ENCODE measurements at regions not wholly inside any gene's neighbourhood (a gene's known extent, or its start where the extent isn't known, plus 50 kb on each side); places are given as distances from the start of the nearest gene placed in this dataset.
"Not testable (repeated sequence)": the region's sequence is repeated elsewhere in the genome, so short reads cannot be mapped to it uniquely, and the experiment has no call there.

DNA sequence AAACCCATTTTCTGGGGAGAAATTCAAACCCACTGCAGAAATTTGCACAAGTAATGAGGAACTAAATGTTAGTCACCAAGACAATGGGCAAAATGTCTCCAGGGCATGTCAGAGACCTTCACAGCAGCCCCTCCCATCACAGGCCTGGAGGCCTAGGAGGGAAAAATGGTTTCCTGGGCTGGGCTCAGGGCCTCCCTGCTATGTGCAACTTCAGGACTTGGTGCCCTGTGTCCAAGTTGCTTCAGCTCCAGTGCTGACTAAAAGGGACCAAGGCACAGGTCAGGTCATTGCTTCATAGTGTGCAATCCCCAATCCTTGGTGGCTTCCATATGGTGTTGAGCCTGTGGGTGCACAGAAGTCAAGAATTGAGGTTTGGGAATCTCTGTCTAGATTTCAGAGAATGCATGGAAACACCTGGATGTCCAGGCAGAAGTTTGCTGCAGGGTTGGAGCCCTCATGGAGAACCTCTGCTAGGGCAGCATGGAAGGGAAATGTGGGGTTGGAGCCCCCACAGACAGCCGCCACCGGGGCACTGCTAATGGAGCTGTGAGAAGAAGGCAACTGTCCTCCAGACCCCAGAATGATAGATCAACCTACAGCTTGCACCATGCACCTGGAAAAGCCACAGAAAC, 358.2 kb upstream of the C1orf174 start:
- H3K27me3 ChIP-seq (ENCODE audit: control insufficient read depth, insufficient read depth, low read length); H3K9ac ChIP-seq (ENCODE audit: low read length); H3K27ac ChIP-seq (ENCODE audit: low read length); H3K36me3 ChIP-seq (ENCODE audit: control insufficient read depth, low read depth, low read length); H3K4me1 ChIP-seq (ENCODE audit: control insufficient read depth, low read depth, low read length); H3K4me3 ChIP-seq (ENCODE audit: low read length): not testable (repeated sequence)
- peaks cover 13% of the 10 kb centered on the region for H3K9me3 ChIP-seq (ENCODE audit: control insufficient read depth, low read depth, low read length)

DNA sequence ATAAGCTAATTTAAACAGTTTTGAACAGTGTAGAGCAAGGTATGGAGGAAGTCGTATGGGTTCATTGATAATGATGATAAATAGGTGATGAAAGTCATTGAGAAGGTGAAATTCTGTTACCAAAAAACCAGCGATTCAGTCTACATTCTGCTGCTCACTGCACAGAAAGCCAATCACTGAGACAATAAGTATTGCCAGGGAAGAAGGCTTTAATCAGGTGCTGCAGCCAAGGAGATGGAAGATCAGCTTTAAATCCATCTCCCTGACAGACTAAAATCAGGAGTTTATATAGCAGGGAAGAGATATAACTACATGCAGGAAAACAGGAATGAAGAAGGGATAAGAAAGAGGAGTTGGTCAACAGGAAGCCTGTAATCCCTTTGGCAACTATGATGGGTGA, 361.3 kb upstream of the C1orf174 start:
- H3K4me1 ChIP-seq (ENCODE audit: control insufficient read depth, low read depth, low read length), result no peaks in the 10 kb centered on the region
- no peak overlapping the region for H3K4me3 ChIP-seq (ENCODE audit: low read length)
- H3K27ac ChIP-seq (ENCODE audit: low read length), result no peak overlapping the region
- no peaks in the 10 kb centered on the region for H3K36me3 ChIP-seq (ENCODE audit: control insufficient read depth, low read depth, low read length)
- no peaks in the 10 kb centered on the region for H3K27me3 ChIP-seq (ENCODE audit: control insufficient read depth, insufficient read depth, low read length)
- H3K9me3 ChIP-seq (ENCODE audit: control insufficient read depth, low read depth, low read length), result peaks cover 13% of the 10 kb centered on the region
- no peak overlapping the region for H3K9ac ChIP-seq (ENCODE audit: low read length)

DNA sequence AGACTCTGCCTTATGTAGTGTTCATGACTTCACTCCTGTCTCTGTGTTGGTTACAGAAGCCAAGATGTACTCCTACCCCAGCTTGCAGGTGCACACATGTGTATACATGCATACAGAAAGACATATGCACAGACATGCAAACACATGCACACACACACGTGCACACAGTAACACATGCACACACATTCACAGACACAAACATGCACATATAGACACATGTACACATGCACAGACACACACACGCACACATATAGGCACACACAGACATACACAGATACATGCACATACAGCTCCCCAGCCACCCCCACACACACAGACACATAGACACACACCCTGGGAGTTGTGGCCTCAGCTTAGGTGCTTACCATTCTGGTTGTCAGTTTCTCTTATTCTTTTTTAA, 362.6 kb upstream of the C1orf174 start:
- no peaks in the 10 kb centered on the region for H3K27me3 ChIP-seq (ENCODE audit: control insufficient read depth, insufficient read depth, low read length)
- H3K4me3 ChIP-seq (ENCODE audit: low read length), result no peak overlapping the region
- H3K27ac ChIP-seq (ENCODE audit: low read length), result no peak overlapping the region
- no peaks in the 10 kb centered on the region for H3K36me3 ChIP-seq (ENCODE audit: control insufficient read depth, low read depth, low read length)
- peaks cover 13% of the 10 kb centered on the region for H3K9me3 ChIP-seq (ENCODE audit: control insufficient read depth, low read depth, low read length)
- H3K9ac ChIP-seq (ENCODE audit: low read length), result no peak overlapping the region
- no peaks in the 10 kb centered on the region for H3K4me1 ChIP-seq (ENCODE audit: control insufficient read depth, low read depth, low read length)

DNA sequence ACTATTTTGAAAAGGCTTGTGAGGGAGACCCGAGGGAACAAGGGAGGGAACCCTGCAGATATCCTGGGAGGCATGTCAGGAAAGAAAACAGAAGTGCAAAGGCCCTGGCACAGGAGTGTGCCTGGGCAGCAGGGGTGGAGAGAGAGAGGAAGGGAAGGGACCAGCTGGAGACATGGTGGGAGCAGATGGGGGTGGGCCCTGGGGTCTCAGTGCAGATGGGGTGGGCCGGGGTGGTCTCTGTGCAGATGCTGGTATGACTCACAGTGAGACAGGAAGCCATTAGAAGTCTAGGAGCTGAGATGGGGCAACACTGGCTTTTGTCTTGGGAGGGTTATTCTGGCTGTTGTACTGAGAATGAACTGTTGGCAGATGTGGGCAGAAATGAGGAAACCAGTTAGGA, 363.6 kb upstream of the C1orf174 start:
- Histone ChIP-seq H3K9me3 (ENCODE audit: control insufficient read depth, low read depth, low read length) (peaks cover 10% of the 10 kb centered on the region), H3K4me1 (ENCODE audit: control insufficient read depth, low read depth, low read length) (no peaks in the 10 kb centered on the region), H3K27me3 (ENCODE audit: control insufficient read depth, insufficient read depth, low read length) (no peaks in the 10 kb centered on the region), H3K4me3 (ENCODE audit: low read length) (no peak overlapping the region), H3K36me3 (ENCODE audit: control insufficient read depth, low read depth, low read length) (no peaks in the 10 kb centered on the region), H3K9ac (ENCODE audit: low read length) (no peak overlapping the region), H3K27ac (ENCODE audit: low read length) (no peak overlapping the region)

DNA sequence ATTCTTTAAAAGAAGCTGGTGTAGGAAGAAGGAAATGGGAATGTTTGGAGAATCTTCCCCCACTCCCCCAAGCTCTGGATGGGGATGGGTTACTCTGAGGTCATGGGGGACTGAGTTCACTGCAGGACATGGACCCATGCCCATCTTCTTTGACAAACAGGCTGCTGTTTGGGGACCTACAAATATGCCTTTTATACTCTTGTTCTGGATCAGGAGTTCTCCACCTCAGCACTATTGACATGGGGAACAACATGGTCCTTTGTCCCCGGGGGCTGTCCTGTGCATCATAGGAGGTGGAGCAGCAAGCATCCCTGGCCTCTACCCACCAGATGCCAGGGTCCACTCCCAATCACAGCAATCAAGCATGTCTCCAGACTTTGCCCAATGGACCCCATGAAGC, 365.8 kb upstream of the C1orf174 start:
- H3K27me3 ChIP-seq (ENCODE audit: control insufficient read depth, insufficient read depth, low read length), result no peaks in the 10 kb centered on the region
- H3K4me3 ChIP-seq (ENCODE audit: low read length), result no peak overlapping the region
- H3K4me1 ChIP-seq (ENCODE audit: control insufficient read depth, low read depth, low read length), result peaks cover 8% of the 10 kb centered on the region
- H3K9me3 ChIP-seq (ENCODE audit: control insufficient read depth, low read depth, low read length), result no peaks in the 10 kb centered on the region
- H3K9ac ChIP-seq (ENCODE audit: low read length), result no peak overlapping the region
- no peak overlapping the region for H3K27ac ChIP-seq (ENCODE audit: low read length)
- H3K36me3 ChIP-seq (ENCODE audit: control insufficient read depth, low read depth, low read length), result no peaks in the 10 kb centered on the region

DNA sequence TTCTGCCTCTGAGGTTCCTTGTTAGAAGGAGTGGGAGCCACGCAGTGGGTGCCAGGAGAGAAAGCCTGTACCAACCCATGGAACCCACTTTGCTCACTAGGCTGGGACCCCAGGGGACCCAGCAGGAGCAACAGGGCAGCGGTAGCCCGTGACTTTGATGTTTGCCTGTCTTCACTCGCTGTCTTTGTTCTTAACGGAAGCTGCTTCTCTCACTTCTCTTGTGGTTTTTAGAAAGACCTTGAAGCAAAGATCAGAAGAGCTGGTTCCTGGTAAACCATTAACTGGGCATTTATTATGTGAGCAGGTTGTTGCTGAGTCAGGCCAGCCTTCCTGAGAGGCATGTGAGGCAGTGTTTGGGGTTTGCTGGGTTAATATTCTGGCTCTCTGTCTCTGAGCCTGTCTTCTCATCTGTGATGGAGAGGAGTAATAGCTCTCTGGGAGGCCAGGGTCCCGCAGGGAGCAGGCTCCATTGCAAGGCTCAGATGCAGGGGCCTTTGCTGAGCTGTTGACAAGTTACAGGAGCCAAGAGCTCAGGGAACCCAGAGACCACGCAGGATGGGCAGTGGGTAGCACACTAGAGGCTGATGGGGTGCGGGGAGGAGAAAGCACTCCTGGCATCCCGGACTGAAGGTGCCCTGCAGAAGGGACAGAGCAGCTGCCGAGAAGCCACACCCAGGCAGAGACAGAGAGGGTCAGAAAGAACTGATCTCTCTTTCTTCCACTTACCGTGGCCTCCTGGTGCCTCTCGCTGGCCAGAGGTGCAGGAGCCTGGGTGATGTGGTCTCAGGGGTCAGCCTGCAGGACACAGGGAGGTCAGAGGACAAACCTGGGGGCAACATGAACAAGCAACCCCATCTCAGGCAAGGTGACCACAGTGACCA, 367.5 kb upstream of the C1orf174 start:
- Histone ChIP-seq H3K27ac (ENCODE audit: low read length) (no peak overlapping the region), H3K4me3 (ENCODE audit: low read length) (no peak overlapping the region), H3K36me3 (ENCODE audit: control insufficient read depth, low read depth, low read length) (no peaks in the 10 kb centered on the region), H3K4me1 (ENCODE audit: control insufficient read depth, low read depth, low read length) (peaks cover 8% of the 10 kb centered on the region), H3K27me3 (ENCODE audit: control insufficient read depth, insufficient read depth, low read length) (no peaks in the 10 kb centered on the region), H3K9me3 (ENCODE audit: control insufficient read depth, low read depth, low read length) (no peaks in the 10 kb centered on the region), H3K9ac (ENCODE audit: low read length) (no peak overlapping the region)

DNA sequence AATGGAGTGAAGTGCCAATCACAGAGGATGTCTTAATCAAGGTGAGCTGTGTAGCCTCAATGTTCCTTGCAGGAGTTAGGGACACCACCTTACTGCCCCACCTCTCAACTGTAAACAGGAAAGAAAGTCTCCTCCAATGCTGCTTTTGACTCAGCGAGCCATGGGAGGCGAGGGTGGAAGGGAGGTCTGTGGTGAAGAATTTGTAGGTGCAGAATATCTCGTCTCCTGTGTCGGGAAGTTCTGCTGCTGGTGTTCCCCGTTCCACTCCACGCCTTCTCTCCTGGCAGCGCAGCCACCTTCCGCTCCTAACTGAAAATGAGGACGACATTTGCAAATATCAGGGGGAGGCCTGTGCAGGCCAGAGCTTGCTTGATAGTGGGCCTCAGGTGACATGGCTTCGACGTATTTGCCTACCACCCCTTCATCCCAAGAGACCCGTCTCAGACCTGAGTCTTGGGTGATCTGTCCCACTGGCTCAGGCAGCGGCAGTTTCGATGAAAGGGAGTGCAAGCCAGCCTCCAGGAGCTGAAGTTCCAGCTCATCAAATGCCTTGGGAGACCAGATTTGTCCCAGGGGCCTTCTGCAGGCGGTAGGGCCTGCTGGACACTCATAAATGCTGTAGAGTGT, 368.3 kb upstream of the C1orf174 start:
- Histone ChIP-seq H3K4me1 (ENCODE audit: control insufficient read depth, low read depth, low read length) (peaks cover 8% of the 10 kb centered on the region), H3K27ac (ENCODE audit: low read length) (no peak overlapping the region), H3K27me3 (ENCODE audit: control insufficient read depth, insufficient read depth, low read length) (no peaks in the 10 kb centered on the region), H3K36me3 (ENCODE audit: control insufficient read depth, low read depth, low read length) (no peaks in the 10 kb centered on the region), H3K4me3 (ENCODE audit: low read length) (no peak overlapping the region), H3K9ac (ENCODE audit: low read length) (no peak overlapping the region), H3K9me3 (ENCODE audit: control insufficient read depth, low read depth, low read length) (no peaks in the 10 kb centered on the region)

DNA sequence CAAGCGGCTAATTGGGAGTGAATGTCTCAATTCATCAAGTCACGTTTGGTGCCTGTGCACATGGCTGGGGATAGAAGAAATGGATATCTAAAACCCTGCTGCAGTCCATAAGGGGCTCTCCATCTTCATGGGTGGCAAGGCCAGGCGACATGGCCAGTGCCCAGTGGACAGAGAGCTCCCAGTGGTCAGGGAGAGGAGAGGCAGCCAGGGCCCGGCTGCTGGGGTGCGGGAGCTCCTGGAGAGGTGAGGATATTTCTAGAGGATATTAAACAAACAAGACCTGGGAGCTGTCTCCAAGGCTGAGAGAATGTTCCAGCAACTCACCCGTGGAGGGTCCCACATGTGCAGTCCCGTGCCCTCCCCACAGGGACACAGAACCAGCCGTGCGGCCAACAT, 368.8 kb upstream of the C1orf174 start:
- H3K27ac ChIP-seq (ENCODE audit: low read length), result no peak overlapping the region
- H3K9me3 ChIP-seq (ENCODE audit: control insufficient read depth, low read depth, low read length), result no peaks in the 10 kb centered on the region
- H3K4me1 ChIP-seq (ENCODE audit: control insufficient read depth, low read depth, low read length), result peaks cover 8% of the 10 kb centered on the region

DNA sequence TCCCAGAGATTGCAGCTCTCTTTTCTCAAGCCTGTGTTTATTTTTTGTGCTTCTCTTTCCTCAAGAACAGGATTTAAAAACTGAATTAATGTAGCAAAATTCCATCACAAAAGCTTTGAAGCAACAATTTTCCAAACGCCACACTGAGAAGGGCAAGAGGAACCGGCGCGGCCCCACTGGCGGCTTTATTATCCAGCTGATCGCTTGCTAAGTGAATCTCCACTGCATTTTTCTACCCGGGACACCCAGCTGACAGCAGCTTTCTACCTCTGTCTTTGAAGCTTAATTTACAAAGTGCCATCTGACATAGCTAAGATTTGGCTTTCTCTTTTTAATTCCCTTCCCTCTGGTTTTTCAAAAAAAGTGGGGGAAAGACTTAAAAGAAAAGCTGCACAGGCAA, 369.3 kb upstream of the C1orf174 start:
- no peaks in the 10 kb centered on the region for H3K9me3 ChIP-seq (ENCODE audit: control insufficient read depth, low read depth, low read length)
- no peak overlapping the region for H3K4me3 ChIP-seq (ENCODE audit: low read length)
- H3K9ac ChIP-seq (ENCODE audit: low read length), result no peak overlapping the region
- no peaks in the 10 kb centered on the region for H3K36me3 ChIP-seq (ENCODE audit: control insufficient read depth, low read depth, low read length)
- no peaks in the 10 kb centered on the region for H3K27me3 ChIP-seq (ENCODE audit: control insufficient read depth, insufficient read depth, low read length)
- H3K4me1 ChIP-seq (ENCODE audit: control insufficient read depth, low read depth, low read length), result peaks cover 8% of the 10 kb centered on the region
- H3K27ac ChIP-seq (ENCODE audit: low read length), result no peak overlapping the region

More for the DNA sequence above, 368.8 kb upstream of the C1orf174 start:
- no peaks in the 10 kb centered on the region for H3K27me3 ChIP-seq (ENCODE audit: control insufficient read depth, insufficient read depth, low read length)
- no peak overlapping the region for H3K9ac ChIP-seq (ENCODE audit: low read length)
- no peaks in the 10 kb centered on the region for H3K36me3 ChIP-seq (ENCODE audit: control insufficient read depth, low read depth, low read length)
- no peak overlapping the region for H3K4me3 ChIP-seq (ENCODE audit: low read length)

DNA sequence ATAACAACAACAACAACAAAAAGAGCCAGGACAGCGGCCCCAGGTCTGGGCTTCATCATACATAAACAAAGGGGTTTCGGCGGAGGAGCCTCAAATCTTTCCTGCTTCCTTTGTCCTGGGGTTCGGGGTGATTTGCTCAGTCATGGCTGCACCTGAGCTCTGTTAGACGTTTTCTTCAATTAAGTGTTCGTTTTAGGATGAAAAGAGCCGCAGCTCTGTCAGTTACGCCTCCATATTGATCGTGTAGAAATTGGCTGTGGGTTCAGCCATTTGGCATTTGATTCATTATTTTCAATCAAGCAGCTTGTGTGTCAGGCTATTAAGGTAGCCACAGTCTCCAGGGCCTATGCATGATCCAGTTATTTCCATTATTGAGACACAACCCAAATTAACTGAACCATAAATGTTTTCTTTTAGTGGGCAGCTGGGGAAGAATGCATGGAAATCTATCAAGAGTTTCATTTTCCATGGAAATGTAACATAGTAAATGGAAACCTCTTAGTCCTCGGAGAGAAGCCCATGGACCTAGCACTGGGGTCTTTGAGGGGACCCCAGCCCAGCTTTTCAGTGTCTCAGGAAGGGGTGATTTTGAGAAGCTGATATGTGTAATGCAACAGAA, 370.0 kb upstream of the C1orf174 start:
- H3K27me3 ChIP-seq (ENCODE audit: control insufficient read depth, insufficient read depth, low read length), result no peaks in the 10 kb centered on the region
- H3K4me3 ChIP-seq (ENCODE audit: low read length), result no peak overlapping the region
- no peak overlapping the region for H3K27ac ChIP-seq (ENCODE audit: low read length)
- H3K36me3 ChIP-seq (ENCODE audit: control insufficient read depth, low read depth, low read length), result no peaks in the 10 kb centered on the region
- H3K9ac ChIP-seq (ENCODE audit: low read length), result no peak overlapping the region
- no peaks in the 10 kb centered on the region for H3K9me3 ChIP-seq (ENCODE audit: control insufficient read depth, low read depth, low read length)
- peaks cover 8% of the 10 kb centered on the region for H3K4me1 ChIP-seq (ENCODE audit: control insufficient read depth, low read depth, low read length)

DNA sequence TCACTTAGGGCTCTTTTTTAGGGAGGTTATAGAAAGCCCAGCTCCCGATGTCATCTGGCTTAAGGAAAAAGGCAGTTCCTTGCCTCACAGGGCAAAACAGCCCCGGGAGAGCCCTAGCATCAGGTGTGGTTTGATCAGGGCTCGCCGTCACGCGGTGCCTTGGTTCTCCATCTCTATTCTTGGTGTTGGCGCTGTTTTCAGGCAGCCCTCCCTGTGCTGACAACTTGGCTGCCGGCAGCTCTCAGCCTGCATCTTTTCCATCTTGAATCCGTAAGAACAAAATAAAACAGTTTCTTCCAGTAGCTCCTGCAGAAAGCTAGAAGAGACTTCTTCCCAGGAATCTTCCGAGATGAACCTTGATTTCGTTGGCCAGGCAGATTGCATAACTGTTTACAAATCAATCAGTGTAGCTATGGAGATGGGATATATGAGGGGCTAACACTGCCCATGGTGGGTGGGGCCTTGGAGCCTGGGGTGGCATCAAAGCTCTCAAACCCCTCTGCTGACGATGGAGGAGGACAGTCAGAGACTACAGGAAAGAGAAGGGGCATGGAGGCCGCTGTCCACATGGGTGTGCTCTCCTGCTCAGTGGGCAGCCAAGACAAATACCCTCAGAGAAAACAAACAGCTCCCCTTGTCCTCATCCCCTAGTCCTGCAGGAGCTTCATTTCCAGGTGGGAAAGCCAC, 370.7 kb upstream of the C1orf174 start:
- Histone ChIP-seq H3K4me3 (ENCODE audit: low read length) (no peak overlapping the region), H3K36me3 (ENCODE audit: control insufficient read depth, low read depth, low read length) (no peaks in the 10 kb centered on the region), H3K27ac (ENCODE audit: low read length) (no peak overlapping the region), H3K9me3 (ENCODE audit: control insufficient read depth, low read depth, low read length) (no peaks in the 10 kb centered on the region), H3K4me1 (ENCODE audit: control insufficient read depth, low read depth, low read length) (peaks cover 11% of the 10 kb centered on the region), H3K9ac (ENCODE audit: low read length) (no peak overlapping the region), H3K27me3 (ENCODE audit: control insufficient read depth, insufficient read depth, low read length) (no peaks in the 10 kb centered on the region)

Data from iPS-18a (cell line).